ENCODE measurements at regions not wholly inside any gene's neighbourhood (a gene's known extent, or its start where the extent isn't known, plus 50 kb on each side); places are given as distances from the start of the nearest gene placed in this dataset.

GRCh38 chr13:26117620-26118019 is 65.8 kb upstream of the SHISA2 start:
- in situ Hi-C loops (cut with MboI): no loop called here
- Histone ChIP-seq H3K27ac (no peak overlapping the region), H3K9ac (no peak overlapping the region), H3K79me2 (ENCODE audit: insufficient read depth) (no peaks in the 10 kb centered on the region), H2AFZ (no peak overlapping the region), H3K4me1 (ENCODE audit: insufficient read depth) (no peaks in the 10 kb centered on the region), H3K4me3 (no peak overlapping the region), H4K20me1 (ENCODE audit: insufficient read depth) (no peaks in the 10 kb centered on the region), H3K4me2 (ENCODE audit: unreplicated experiment) (no peak overlapping the region), H3K27me3 (replicated peaks; ENCODE audit: insufficient read depth) (peaks cover 10% of the 10 kb centered on the region; the same call in 1 of the 2 replicates), H3K36me3 (ENCODE audit: low read depth) (no peaks in the 10 kb centered on the region), H3K9me3 (ENCODE audit: low read depth) (no peaks in the 10 kb centered on the region), H3F3A (ENCODE audit: insufficient read depth) (no peaks in the 10 kb centered on the region), H3K9me2 (ENCODE audit: insufficient read depth) (no peaks in the 10 kb centered on the region)
- no peak for TF ChIP-seq EZH2 (IDR thresholded peaks at IDR 0.05; ENCODE audit: insufficient read depth, poor library complexity, severe bottlenecking)
- no peak for TF ChIP-seq EZH2phosphoT487 (IDR thresholded peaks at IDR 0.05; ENCODE audit: insufficient read depth, low read depth)
- 35 to 38% methylated on average over 6 of the region's 6 CpGs for WGBS, 2 experiments (ENCODE audit: low coverage in 1 of 2, low lambda C conversion rate in 2 of 2, missing lambda C conversion rate in 2 of 2)
- no peak for DNase-seq

GRCh38 chr13:26112843-26113242 is 61.0 kb upstream of the SHISA2 start:
- peak; percentile 15 for DNase-seq
- Histone ChIP-seq H4K20me1 (ENCODE audit: insufficient read depth) (no peaks in the 10 kb centered on the region), H3K4me2 (ENCODE audit: unreplicated experiment) (no peak overlapping the region), H3K9me2 (ENCODE audit: insufficient read depth) (no peaks in the 10 kb centered on the region), H3K36me3 (ENCODE audit: low read depth) (no peaks in the 10 kb centered on the region), H3K27ac (no peak overlapping the region), H3K9ac (no peak overlapping the region), H3K27me3 (replicated peaks; ENCODE audit: insufficient read depth) (0 out of 2 replicates have a peak, but pooled peaks cover 10% of the 10 kb centered on the region), H3K4me3 (no peak overlapping the region), H3F3A (ENCODE audit: insufficient read depth) (no peaks in the 10 kb centered on the region), H2AFZ (no peak overlapping the region), H3K79me2 (ENCODE audit: insufficient read depth) (no peaks in the 10 kb centered on the region), H3K9me3 (ENCODE audit: low read depth) (no peaks in the 10 kb centered on the region), H3K4me1 (ENCODE audit: insufficient read depth) (no peaks in the 10 kb centered on the region)
- TF ChIP-seq EZH2 (IDR thresholded peaks at IDR 0.05; ENCODE audit: insufficient read depth, poor library complexity, severe bottlenecking): no peak
- no peak for TF ChIP-seq EZH2phosphoT487 (IDR thresholded peaks at IDR 0.05; ENCODE audit: insufficient read depth, low read depth)
- in situ Hi-C loops (cut with MboI): no loop called here
- WGBS, 2 experiments (ENCODE audit: low coverage in 1 of 2, low lambda C conversion rate in 2 of 2, missing lambda C conversion rate in 2 of 2): 43 to 52% methylated on average over 4 of the region's 4 CpGs

DNA sequence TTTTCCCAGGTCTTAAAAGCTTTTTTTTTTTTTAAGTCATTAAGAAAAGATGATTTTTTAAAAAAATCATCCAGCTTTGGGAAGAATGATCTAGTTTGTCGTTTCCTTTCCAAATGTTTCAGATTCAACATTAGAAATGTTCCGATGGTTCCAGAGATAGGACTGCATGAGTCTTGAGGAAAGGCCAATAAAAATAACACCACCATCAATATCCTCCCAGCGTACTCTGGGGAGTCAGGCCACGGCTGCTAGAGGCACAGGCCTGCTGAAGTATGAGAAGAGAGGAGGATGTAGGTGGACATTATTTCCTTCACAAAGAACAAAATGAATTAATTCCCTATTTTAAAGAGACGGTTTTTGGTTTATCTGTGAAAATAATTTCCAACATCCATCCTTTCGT is 60.0 kb upstream of the SHISA2 start:
- H3K36me3 ChIP-seq (ENCODE audit: low read depth): no peaks in the 10 kb centered on the region
- WGBS, 2 experiments (ENCODE audit: low coverage in 1 of 2, low lambda C conversion rate in 2 of 2, missing lambda C conversion rate in 2 of 2): 43 to 44% methylated on average over 6 of the region's 6 CpGs
- H3K4me2 ChIP-seq (ENCODE audit: unreplicated experiment): no peak overlapping the region
- no peak overlapping the region for H2AFZ ChIP-seq
- no peaks in the 10 kb centered on the region for H3K4me1 ChIP-seq (ENCODE audit: insufficient read depth)
- 0 out of 2 replicates have a peak, but pooled peaks cover 10% of the 10 kb centered on the region for H3K27me3 ChIP-seq (replicated peaks; ENCODE audit: insufficient read depth)
- DNase-seq: no peak
- H3K4me3 ChIP-seq: no peak overlapping the region
- no peaks in the 10 kb centered on the region for H3F3A ChIP-seq (ENCODE audit: insufficient read depth)
- no peaks in the 10 kb centered on the region for H3K9me2 ChIP-seq (ENCODE audit: insufficient read depth)
- no peaks in the 10 kb centered on the region for H3K79me2 ChIP-seq (ENCODE audit: insufficient read depth)
- H3K9me3 ChIP-seq (ENCODE audit: low read depth): no peaks in the 10 kb centered on the region
- in situ Hi-C loops (cut with MboI): no loop called here
- TF ChIP-seq EZH2phosphoT487 (IDR thresholded peaks at IDR 0.05; ENCODE audit: insufficient read depth, low read depth): no peak
- TF ChIP-seq EZH2 (IDR thresholded peaks at IDR 0.05; ENCODE audit: insufficient read depth, poor library complexity, severe bottlenecking): no peak
- no peak overlapping the region for H3K9ac ChIP-seq
- no peaks in the 10 kb centered on the region for H4K20me1 ChIP-seq (ENCODE audit: insufficient read depth)
- no peak overlapping the region for H3K27ac ChIP-seq

Measured in GM23248 (cell line).